ENCODE measurements at regions not wholly inside any gene's neighbourhood (a gene's known extent, or its start where the extent isn't known, plus 50 kb on each side); places are given as distances from the start of the nearest gene placed in this dataset.

- TF ChIP-seq ZNF746 (CRISPR knock-in tag; IDR thresholded peaks at IDR 0.05) (no peak), GPN1 (CRISPR knock-in tag; IDR thresholded peaks at IDR 0.05; ENCODE audit: borderline replicate concordance) (no peak), PAF1 (CRISPR knock-in tag; IDR thresholded peaks at IDR 0.05) (no peak), ZNF333 (CRISPR knock-in tag; IDR thresholded peaks at IDR 0.05; ENCODE audit: borderline replicate concordance) (no peak), ZBTB3 (CRISPR knock-in tag; IDR thresholded peaks at IDR 0.05; ENCODE audit: borderline replicate concordance, low read depth) (no peak), ZNF644 (CRISPR knock-in tag; IDR thresholded peaks at IDR 0.05; ENCODE audit: low read depth) (no peak), KLF12 (CRISPR knock-in tag; IDR thresholded peaks at IDR 0.05; ENCODE audit: borderline replicate concordance) (no peak)
These were observed 172.5 kb downstream of the HTR1B start (continued) for GRCh38 chr6:77290798-77291197.

- Histone ChIP-seq H3K27ac (ENCODE audit: extremely low read length, insufficient read depth, low read length) (no peak overlapping the region), H4K20me1 (ENCODE audit: insufficient read depth, low read length) (no peaks in the 10 kb centered on the region), H3K36me3 (replicated peaks in 1 of 2; ENCODE audit: control insufficient read depth in 1 of 2, insufficient read depth in 2 of 2, low read length in 2 of 2) (no peaks in the 10 kb centered on the region), H3K4me1 (ENCODE audit: insufficient read depth, low read length) (no peaks in the 10 kb centered on the region), H3K4me3 (replicated peaks in 1 of 3; ENCODE audit: insufficient read depth in 1 of 3, low read depth in 2 of 3, low read length in 3 of 3) (no peak overlapping the region), H3K79me2 (ENCODE audit: insufficient read depth, low read length) (no peaks in the 10 kb centered on the region), H3K9ac (ENCODE audit: insufficient read depth, low read depth, low read length) (no peak overlapping the region), H3K27me3 (ENCODE audit: control insufficient read depth in 1 of 2, insufficient read depth in 2 of 2, low read length in 2 of 2) (no peaks in the 10 kb centered on the region), H3K9me3 (ENCODE audit: low read length) (peaks cover 6% of the 10 kb centered on the region), H2AFZ (ENCODE audit: low read length) (no peak overlapping the region), H3K4me2 (ENCODE audit: low read depth, low read length) (no peak overlapping the region)
- BruUV-seq (replicated peaks), result no TSS peak
- CTCF ChIA-PET (ENCODE audit: low intra/inter-chr PET ratio, low total read pairs), result no interaction called here
- no peak for DNase-seq (ENCODE audit: low spot score)
- FAIRE-seq, result no peak
- TF ChIP-seq HNRNPUL1 (IDR thresholded peaks at IDR 0.05; ENCODE audit: low read depth, low read length), result no peak
- TF ChIP-seq, protein P1, sequence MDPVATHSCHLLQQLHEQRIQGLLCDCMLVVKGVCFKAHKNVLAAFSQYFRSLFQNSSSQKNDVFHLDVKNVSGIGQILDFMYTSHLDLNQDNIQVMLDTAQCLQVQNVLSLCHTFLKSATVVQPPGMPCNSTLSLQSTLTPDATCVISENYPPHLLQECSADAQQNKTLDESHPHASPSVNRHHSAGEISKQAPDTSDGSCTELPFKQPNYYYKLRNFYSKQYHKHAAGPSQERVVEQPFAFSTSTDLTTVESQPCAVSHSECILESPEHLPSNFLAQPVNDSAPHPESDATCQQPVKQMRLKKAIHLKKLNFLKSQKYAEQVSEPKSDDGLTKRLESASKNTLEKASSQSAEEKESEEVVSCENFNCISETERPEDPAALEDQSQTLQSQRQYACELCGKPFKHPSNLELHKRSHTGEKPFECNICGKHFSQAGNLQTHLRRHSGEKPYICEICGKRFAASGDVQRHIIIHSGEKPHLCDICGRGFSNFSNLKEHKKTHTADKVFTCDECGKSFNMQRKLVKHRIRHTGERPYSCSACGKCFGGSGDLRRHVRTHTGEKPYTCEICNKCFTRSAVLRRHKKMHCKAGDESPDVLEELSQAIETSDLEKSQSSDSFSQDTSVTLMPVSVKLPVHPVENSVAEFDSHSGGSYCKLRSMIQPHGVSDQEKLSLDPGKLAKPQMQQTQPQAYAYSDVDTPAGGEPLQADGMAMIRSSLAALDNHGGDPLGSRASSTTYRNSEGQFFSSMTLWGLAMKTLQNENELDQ (CRISPR knock-in tag; IDR thresholded peaks at IDR 0.05; ENCODE audit: borderline replicate concordance), result no peak
- TF ChIP-seq HOXA7 (CRISPR knock-in tag; IDR thresholded peaks at IDR 0.05), result no peak
- peak; percentile 23; the same call in 1 of the 2 replicates for TF ChIP-seq CEBPB (IDR thresholded peaks at IDR 0.05; ENCODE audit: borderline replicate concordance, low read depth, low read length)
- no peak for ATAC-seq
- in situ Hi-C loops (cut with HindIII; ENCODE audit: extremely low pct_ligation_motif_present, low pct_unique_long_range_greater_than_20kb) (no loop called here), intact Hi-C loops (cut with micrococcal nuclease; ENCODE audit: unreplicated experiment) (no loop called here)
- POLR2A ChIA-PET, result no interaction called here
- 6% methylated on average over 3 of the region's 3 CpGs for WGBS (ENCODE audit: low lambda C conversion rate)
These were observed 176.8 kb downstream of the HTR1B start for GRCh38 chr6:77286541-77286940.

Data from HepG2 (cell line).